ENCODE measurements at regions not wholly inside any gene's neighbourhood (a gene's known extent, or its start where the extent isn't known, plus 50 kb on each side); places are given as distances from the start of the nearest gene placed in this dataset.

DNA sequence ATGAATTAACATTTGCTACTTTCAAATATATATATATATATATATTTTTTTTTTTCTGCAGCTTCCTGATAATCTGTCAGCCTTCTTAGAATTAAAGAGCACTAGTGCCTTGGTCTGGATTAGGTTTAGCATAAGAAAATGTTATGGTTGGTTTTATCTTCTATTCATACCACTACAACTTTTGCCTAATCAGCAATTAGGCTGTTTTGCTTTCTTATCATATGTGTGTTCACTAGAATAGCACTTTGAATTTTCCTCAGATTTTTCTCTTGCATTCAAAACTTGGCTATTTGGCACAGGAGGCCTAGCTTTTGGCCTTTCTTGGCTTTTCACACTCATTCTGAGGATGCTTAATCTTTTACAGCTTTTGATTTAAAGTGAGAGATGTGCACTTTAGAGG lies 1468.1 kb downstream of the PCDH9 start:
- no peak for TF ChIP-seq CTCF (IDR thresholded peaks at IDR 0.05)
- no peak for TF ChIP-seq POLR2AphosphoS5 (IDR thresholded peaks at IDR 0.05)
- TF ChIP-seq POLR2A (IDR thresholded peaks at IDR 0.05), result no peak
- TF ChIP-seq EP300 (IDR thresholded peaks at IDR 0.05), result no peak

Measured in suprapubic skin (tissue), 4 donors.